ENCODE measurements at regions not wholly inside any gene's neighbourhood (a gene's known extent, or its start where the extent isn't known, plus 50 kb on each side); places are given as distances from the start of the nearest gene placed in this dataset.
"Not testable (repeated sequence)": the region's sequence is repeated elsewhere in the genome, so short reads cannot be mapped to it uniquely, and the experiment has no call there.

- FAIRE-seq, result no peak
Observed at GRCh38 chr7:119640326-119640725, 632.6 kb upstream of the KCND2 start.

- FAIRE-seq, result no peak
Observed at GRCh38 chr7:119640861-119641260, 632.1 kb upstream of the KCND2 start.

- no peak for FAIRE-seq
Observed at GRCh38 chr7:119643558-119643957, 629.4 kb upstream of the KCND2 start.

- FAIRE-seq, result no peak
Observed at GRCh38 chr7:119647286-119647685, 625.7 kb upstream of the KCND2 start.

GRCh38 chr7:119648752-119649151 is 624.2 kb upstream of the KCND2 start:
- not testable (repeated sequence) for FAIRE-seq

- FAIRE-seq, result no peak
Observed at GRCh38 chr7:119660080-119660479, 612.9 kb upstream of the KCND2 start.

- FAIRE-seq, result no peak
Observed at GRCh38 chr7:119664601-119665000, 608.4 kb upstream of the KCND2 start.

GRCh38 chr7:119665796-119666195 is 607.2 kb upstream of the KCND2 start:
- no peak for FAIRE-seq

GRCh38 chr7:119681336-119681735 is 591.6 kb upstream of the KCND2 start:
- no peak for FAIRE-seq

- FAIRE-seq, result no peak
Observed at GRCh38 chr7:119684763-119685162, 588.2 kb upstream of the KCND2 start.

GRCh38 chr7:119685906-119686305 is 587.1 kb upstream of the KCND2 start:
- FAIRE-seq, result no peak

GRCh38 chr7:119688831-119689230 is 584.1 kb upstream of the KCND2 start:
- no peak for FAIRE-seq

- FAIRE-seq, result no peak
Observed at GRCh38 chr7:119692541-119692940, 580.4 kb upstream of the KCND2 start.

- peak; percentile 88 for FAIRE-seq
Observed at GRCh38 chr7:119694506-119694905, 578.5 kb upstream of the KCND2 start.

- FAIRE-seq, result no peak
Observed at GRCh38 chr7:119696336-119696735, 576.6 kb upstream of the KCND2 start.

GRCh38 chr7:119703895-119704294 is 569.1 kb upstream of the KCND2 start:
- peak; percentile 74 for FAIRE-seq

- FAIRE-seq, result no peak
Observed at GRCh38 chr7:119706608-119707007, 566.4 kb upstream of the KCND2 start.

- FAIRE-seq, result no peak
Observed at GRCh38 chr7:119708891-119709290, 564.1 kb upstream of the KCND2 start.

- FAIRE-seq, result no peak
Observed at GRCh38 chr7:119711104-119711503, 561.9 kb upstream of the KCND2 start.

- FAIRE-seq, result no peak
Observed at GRCh38 chr7:119712886-119713462, 560.0 kb upstream of the KCND2 start.

GRCh38 chr7:119713606-119714005 is 559.4 kb upstream of the KCND2 start:
- FAIRE-seq, result no peak

GRCh38 chr7:119720541-119720940 is 552.4 kb upstream of the KCND2 start:
- FAIRE-seq, result no peak

GRCh38 chr7:119724041-119724792 is 548.8 kb upstream of the KCND2 start:
- FAIRE-seq, result no peak

- FAIRE-seq, result no peak
Observed at GRCh38 chr7:119733127-119733879, 539.7 kb upstream of the KCND2 start.
